MM.1S (cell line): ENCODE measurements at regions not wholly inside any gene's neighbourhood (a gene's known extent, or its start where the extent isn't known, plus 50 kb on each side); places are given as distances from the start of the nearest gene placed in this dataset.

Source experiments
- DNase-seq: peaks from one replicate; pipeline ENCODE4 v3.0.0-alpha.2; 2015
- H2AFZ ChIP-seq: fragments of 300-600 bp; sonication (generic); 2 replicates; pipeline ENCODE4 v1.6.0; 2016; ENCODE audit warnings: antibody characterized with exemption, low read length
- H3F3A ChIP-seq: fragments of 300-600 bp; sonication (generic); 2 replicates; pipeline ENCODE4 v1.6.1; 2016; ENCODE audit warnings: mild to moderate bottlenecking, antibody characterized with exemption, low read length, moderate library complexity, mixed read lengths; ENCODE audit not compliant: insufficient read depth
- H3K27ac ChIP-seq: fragments of 300-600 bp; sonication (generic); 2 replicates; pipeline ENCODE4 v1.5.1; 2016; ENCODE audit warnings: mild to moderate bottlenecking, low read length
- H3K27me3 ChIP-seq: fragments of 300-600 bp; sonication (generic); replicated peaks from 2 replicates; pipeline ENCODE4 v1.6.0; 2016; ENCODE audit warnings: low read length; ENCODE audit not compliant: insufficient read depth
- H3K36me3 ChIP-seq: fragments of 300-600 bp; sonication (generic); replicated peaks from 2 replicates; pipeline ENCODE4 v1.6.1; 2016; ENCODE audit warnings: mild to moderate bottlenecking, low read length, mixed read lengths; ENCODE audit not compliant: insufficient read depth
- H3K4me1 ChIP-seq: fragments of 300-600 bp; sonication (generic); 2 replicates; pipeline ENCODE4 v1.6.1; 2016; ENCODE audit warnings: low read length, mixed read lengths
- H3K4me2 ChIP-seq: fragments of 300-600 bp; sonication (generic); 2 replicates; pipeline ENCODE4 v1.6.0; 2016; ENCODE audit warnings: low read depth, low read length
- H3K4me3 ChIP-seq: fragments of 300-600 bp; sonication (generic); 2 replicates; pipeline ENCODE4 v1.5.1; 2016; ENCODE audit warnings: low read length, mixed read lengths
- H3K79me2 ChIP-seq: fragments of 300-600 bp; sonication (generic); 2 replicates; pipeline ENCODE4 v1.6.1; 2016; ENCODE audit warnings: mixed run types, low read length, mixed read lengths
- H3K9ac ChIP-seq: fragments of 300-600 bp; sonication (generic); 2 replicates; pipeline ENCODE4 v1.6.1; 2016; ENCODE audit warnings: low read length, mixed read lengths
- H3K9me2 ChIP-seq: fragments of 300-600 bp; sonication (generic); replicated peaks from 2 replicates; pipeline ENCODE4 v1.6.1; 2016; ENCODE audit warnings: mild to moderate bottlenecking, low read length, mixed read lengths; ENCODE audit not compliant: insufficient read depth
- H3K9me3 ChIP-seq: fragments of 300-600 bp; sonication (generic); replicated peaks from 2 replicates; pipeline ENCODE4 v1.6.1; 2016; ENCODE audit warnings: mild to moderate bottlenecking, low read length, mixed read lengths; ENCODE audit not compliant: insufficient read depth
- H4K20me1 ChIP-seq: fragments of 300-600 bp; sonication (generic); 2 replicates; pipeline ENCODE4 v1.6.1; 2016; ENCODE audit warnings: mild to moderate bottlenecking, low read length, moderate library complexity, mixed read lengths; ENCODE audit not compliant: insufficient read depth
- CTCF ChIP-seq: fragments of 300-600 bp; sonication (generic); IDR thresholded peaks from 2 replicates; pipeline ENCODE4 v1.5.1; 2016; ENCODE audit warnings: antibody characterized with exemption, low read length, mixed read lengths
- EZH2 ChIP-seq: fragments of 300-600 bp; sonication (generic); optimal IDR thresholded peaks from 2 replicates; pipeline ENCODE3; 2017; ENCODE audit warnings: low read depth, mild to moderate bottlenecking, antibody characterized with exemption, low read length, mixed read lengths
- EZH2phosphoT487 ChIP-seq: fragments of 300-600 bp; sonication (generic); IDR thresholded peaks from 2 replicates; pipeline ENCODE4 v1.6.1; 2018; ENCODE audit warnings: antibody characterized with exemption, low read length

DNA sequence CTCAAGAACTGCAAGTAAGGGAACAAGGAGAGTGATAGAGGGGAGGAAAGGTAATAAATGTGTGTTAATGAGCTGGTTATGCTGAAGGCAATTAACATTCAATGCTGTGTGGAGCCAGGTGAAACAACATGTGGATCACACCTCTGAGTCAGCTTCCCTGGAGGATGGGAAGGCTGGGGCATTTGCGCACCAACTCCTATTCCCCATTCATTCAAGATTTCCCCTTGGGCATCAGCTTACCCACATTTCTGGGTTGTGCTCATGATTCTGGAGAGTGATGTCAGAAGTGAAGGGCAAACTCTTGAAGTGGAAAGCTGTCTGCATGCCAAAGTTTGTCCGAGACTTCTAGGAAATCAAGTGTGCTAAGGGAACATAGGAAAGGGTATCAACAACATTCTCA lies 461.4 kb downstream of the MID1IP1 start:
- no peaks in the 10 kb centered on the region for H4K20me1 ChIP-seq
- no peaks in the 10 kb centered on the region for H3K4me1 ChIP-seq
- DNase-seq: no peak
- no peak overlapping the region for H3K9ac ChIP-seq
- no peaks in the 10 kb centered on the region for H3K36me3 ChIP-seq
- no peak overlapping the region for H2AFZ ChIP-seq
- no peak overlapping the region for H3K4me3 ChIP-seq
- TF ChIP-seq EZH2 (no peak), EZH2phosphoT487 (no peak), CTCF (no peak)
- no peaks in the 10 kb centered on the region for H3K79me2 ChIP-seq
- H3K9me3 ChIP-seq: no peaks in the 10 kb centered on the region
- H3K27ac ChIP-seq: no peak overlapping the region
- H3K4me2 ChIP-seq: no peak overlapping the region
- no peaks in the 10 kb centered on the region for H3F3A ChIP-seq
- H3K27me3 ChIP-seq: no peaks in the 10 kb centered on the region
- H3K9me2 ChIP-seq: no peaks in the 10 kb centered on the region

- no peak for DNase-seq
These were observed 462.8 kb downstream of the MID1IP1 start for GRCh38 chrX:39264023-39264422.

GRCh38 chrX:39267176-39267575 lies 465.9 kb downstream of the MID1IP1 start:
- H3K4me2 ChIP-seq: no peak overlapping the region
- no peaks in the 10 kb centered on the region for H3K9me2 ChIP-seq
- H3K9me3 ChIP-seq: no peaks in the 10 kb centered on the region
- H3K9ac ChIP-seq: no peak overlapping the region
- H3K79me2 ChIP-seq: no peaks in the 10 kb centered on the region
- H3K27me3 ChIP-seq: no peaks in the 10 kb centered on the region
- DNase-seq: no peak
- TF ChIP-seq EZH2 (no peak), EZH2phosphoT487 (no peak), CTCF (no peak)
- H3F3A ChIP-seq: no peaks in the 10 kb centered on the region
- H3K4me1 ChIP-seq: no peaks in the 10 kb centered on the region
- no peak overlapping the region for H2AFZ ChIP-seq
- no peaks in the 10 kb centered on the region for H4K20me1 ChIP-seq
- H3K27ac ChIP-seq: no peak overlapping the region
- no peak overlapping the region for H3K4me3 ChIP-seq
- H3K36me3 ChIP-seq: no peaks in the 10 kb centered on the region

More at GRCh38 chrX:39264023-39264422, 462.8 kb downstream of the MID1IP1 start:
- H4K20me1 ChIP-seq: no peaks in the 10 kb centered on the region
- H3K9ac ChIP-seq: no peak overlapping the region
- H3K4me1 ChIP-seq: no peaks in the 10 kb centered on the region
- H3K9me3 ChIP-seq: no peaks in the 10 kb centered on the region
- H3K4me3 ChIP-seq: no peak overlapping the region
- H3K36me3 ChIP-seq: no peaks in the 10 kb centered on the region
- no peak overlapping the region for H3K4me2 ChIP-seq
- no peaks in the 10 kb centered on the region for H3K27me3 ChIP-seq
- H3K27ac ChIP-seq: no peak overlapping the region
- H3K9me2 ChIP-seq: no peaks in the 10 kb centered on the region
- no peaks in the 10 kb centered on the region for H3F3A ChIP-seq
- H2AFZ ChIP-seq: no peak overlapping the region
- no peaks in the 10 kb centered on the region for H3K79me2 ChIP-seq
- TF ChIP-seq EZH2 (no peak), EZH2phosphoT487 (no peak), CTCF (no peak)
